GM18867 (cell line): ENCODE measurements at regions not wholly inside any gene's neighbourhood (a gene's known extent, or its start where the extent isn't known, plus 50 kb on each side); places are given as distances from the start of the nearest gene placed in this dataset.
"Not testable (repeated sequence)": the region's sequence is repeated elsewhere in the genome, so short reads cannot be mapped to it uniquely, and the experiment has no call there.

Experiments
- ATAC-seq: cut with Tn5 transposase; IDR thresholded peaks from one replicate; pipeline ENCODE4 v1.9.1; 2021; ENCODE audit warnings: mild to moderate bottlenecking, moderate library complexity; ENCODE audit not compliant: unreplicated experiment

- no peak for ATAC-seq
Measured at GRCh38 chr9:96133321-96134021, 168.5 kb downstream of the HSD17B3 start.

GRCh38 chr9:96131825-96132224 lies 170.2 kb downstream of the HSD17B3 start:
- ATAC-seq, result no peak

GRCh38 chr9:96130970-96131369 lies 171.0 kb downstream of the HSD17B3 start:
- no peak for ATAC-seq

GRCh38 chr9:96129747-96130146 lies 172.2 kb downstream of the HSD17B3 start:
- ATAC-seq, result no peak

- ATAC-seq, result no peak
Measured at GRCh38 chr9:96128880-96129279, 173.1 kb downstream of the HSD17B3 start.

DNA sequence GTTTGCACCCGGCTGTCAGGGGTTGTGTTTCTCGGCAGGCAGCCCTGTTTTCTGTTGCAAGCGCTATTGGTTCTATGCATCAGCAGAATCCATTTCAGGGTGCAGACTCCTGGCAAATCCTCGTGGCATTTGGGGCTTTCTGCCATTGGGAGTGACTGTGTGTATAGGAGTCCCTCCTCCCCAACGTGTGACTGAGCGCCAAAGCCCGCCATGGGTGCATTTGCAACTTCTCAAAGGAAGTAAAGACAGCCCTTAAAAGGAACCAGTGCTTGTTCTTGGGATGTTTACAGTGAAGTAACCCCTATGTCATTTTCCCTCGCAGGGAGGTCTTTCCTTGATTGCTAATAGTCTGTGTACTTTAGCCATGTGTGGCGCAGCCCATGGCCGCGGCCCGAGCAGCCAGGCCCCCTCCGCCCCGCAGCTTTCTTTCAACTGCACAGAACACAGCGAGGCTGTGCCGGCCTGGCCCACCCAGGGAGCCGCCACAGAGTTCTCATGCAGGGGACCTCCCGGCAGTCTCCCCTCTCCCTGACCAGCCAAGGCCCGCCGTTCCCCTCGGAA lies 175.6 kb downstream of the HSD17B3 start:
- no peak for ATAC-seq

DNA sequence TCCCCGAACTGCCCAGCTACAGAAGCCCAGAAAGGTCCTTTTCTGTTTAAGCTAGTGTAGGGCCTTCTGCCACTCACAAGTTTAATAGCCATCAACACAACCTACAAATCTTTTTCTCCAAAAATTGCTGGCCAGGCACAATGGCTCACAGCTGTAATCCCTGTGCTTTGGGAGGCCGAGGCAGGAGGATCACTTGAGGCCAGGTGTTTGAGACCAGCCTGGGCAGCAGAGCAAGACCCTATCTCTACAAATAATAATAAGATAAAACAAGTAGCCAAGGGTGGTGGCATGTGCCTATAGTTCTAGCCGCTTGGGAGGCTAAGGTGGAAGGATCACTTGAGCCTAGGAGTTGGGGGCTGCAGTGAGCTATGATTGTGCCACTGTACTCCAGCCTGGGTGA lies 176.4 kb downstream of the HSD17B3 start:
- no peak for ATAC-seq

GRCh38 chr9:96122751-96123150 lies 179.2 kb downstream of the HSD17B3 start:
- no peak for ATAC-seq

DNA sequence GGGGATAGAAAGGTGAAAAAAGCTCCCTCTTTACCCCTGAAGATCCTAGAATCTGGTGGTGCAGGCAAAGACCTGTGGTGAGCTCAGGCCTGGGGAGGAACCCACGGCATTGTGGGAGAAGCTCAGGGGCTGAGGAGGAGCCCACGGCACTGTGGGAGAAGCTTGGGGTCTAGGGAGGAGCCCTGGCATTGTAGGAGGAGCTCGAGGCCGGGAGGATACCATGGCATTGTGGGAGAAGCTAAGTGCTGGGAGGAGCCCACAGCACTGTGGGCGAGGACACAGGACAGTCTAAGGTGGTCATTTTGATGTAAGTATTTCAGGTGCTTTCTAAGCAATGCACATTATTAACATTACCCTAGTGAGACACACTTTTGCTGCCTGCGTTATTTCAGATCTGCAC lies 179.7 kb downstream of the HSD17B3 start:
- ATAC-seq, result no peak

GRCh38 chr9:96121136-96121535 lies 180.8 kb downstream of the HSD17B3 start:
- ATAC-seq, result no peak

DNA sequence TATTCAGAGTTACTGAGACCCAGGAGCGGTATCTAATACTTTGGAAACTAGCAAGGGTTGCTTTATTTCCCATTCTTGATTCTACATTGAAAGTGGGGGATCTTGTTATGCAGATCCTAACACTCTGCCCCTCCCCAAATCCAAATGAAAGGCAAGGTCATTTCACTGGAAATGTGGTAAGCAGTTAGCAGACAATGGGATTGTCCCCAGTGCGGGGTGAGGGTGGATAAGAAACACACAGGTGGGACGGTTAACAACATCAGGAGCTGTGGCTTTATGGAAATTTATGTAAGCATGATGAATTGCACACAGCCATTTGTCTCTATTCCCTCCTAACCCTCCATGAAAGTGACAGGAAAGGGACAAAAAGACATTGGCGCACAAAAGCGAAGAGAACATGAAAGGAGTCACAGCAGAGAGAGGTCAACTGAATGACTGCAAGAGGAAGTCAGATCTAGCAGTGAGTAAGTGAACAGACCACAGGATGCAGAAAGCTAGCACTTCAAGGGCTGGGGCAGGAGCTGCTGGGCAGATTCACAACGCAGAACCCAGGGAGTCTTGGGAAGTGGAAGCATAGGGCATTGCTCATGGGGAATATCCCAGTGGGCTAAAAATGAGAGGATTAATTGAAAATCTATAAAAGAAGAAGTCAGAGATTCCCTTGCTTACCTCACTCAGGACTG lies 184.4 kb downstream of the HSD17B3 start:
- ATAC-seq, result no peak

- ATAC-seq, result no peak
Measured at GRCh38 chr9:96116275-96117064, 185.5 kb downstream of the HSD17B3 start.

DNA sequence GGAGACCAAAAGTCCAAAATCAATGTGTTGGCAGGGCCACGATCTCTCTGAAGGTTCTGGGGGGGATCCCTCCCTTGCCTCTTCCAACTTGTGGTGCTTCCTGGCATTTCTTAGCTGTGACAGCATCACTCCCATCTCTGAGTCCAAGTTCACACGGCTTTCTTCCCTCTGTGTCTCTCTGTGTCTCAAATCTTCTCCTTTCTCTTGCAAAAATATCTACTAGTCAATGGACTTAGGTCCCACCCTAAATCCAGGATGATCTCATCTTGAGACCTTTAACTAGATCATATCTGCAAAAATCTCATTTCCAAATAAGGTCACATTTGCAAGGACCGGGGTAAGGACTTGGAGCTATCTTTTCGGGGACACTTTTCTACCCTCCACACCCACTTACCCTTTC lies 186.1 kb downstream of the HSD17B3 start:
- no peak for ATAC-seq

- no peak for ATAC-seq
Measured at GRCh38 chr9:96113032-96113431, 188.9 kb downstream of the HSD17B3 start.

- no peak for ATAC-seq
Measured at GRCh38 chr9:96109680-96110351, 192.2 kb downstream of the HSD17B3 start.

DNA sequence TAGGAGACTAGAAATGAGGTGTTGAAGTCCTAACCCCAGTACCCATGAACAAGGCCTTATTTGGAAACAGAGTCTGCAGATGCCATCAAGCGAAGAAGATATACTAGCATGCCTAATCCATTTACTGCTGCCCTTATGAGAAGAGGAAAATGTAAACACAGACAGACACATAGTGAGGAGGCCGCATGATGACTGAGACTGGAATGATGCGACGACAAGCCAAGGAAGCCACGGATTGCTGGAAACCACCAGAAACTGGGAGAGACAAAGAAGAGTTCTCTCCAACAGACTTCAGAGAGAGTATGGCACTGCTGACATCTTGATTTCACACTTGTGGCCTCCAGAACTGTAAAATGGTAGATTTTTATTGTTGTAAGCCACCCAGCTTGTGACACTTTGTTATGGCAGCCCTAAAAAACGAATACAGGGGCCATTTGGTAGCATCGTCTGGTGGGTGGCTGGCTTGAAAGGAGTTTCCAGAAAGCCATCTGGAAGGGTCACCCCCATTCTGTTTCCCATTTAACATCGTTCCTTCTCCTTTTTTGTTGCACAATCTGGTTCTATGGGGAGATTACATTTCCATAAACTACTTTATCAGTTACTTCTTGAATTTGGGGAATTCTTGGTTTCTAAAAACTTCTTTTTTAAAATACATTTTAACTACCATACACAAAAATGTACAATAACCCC lies 193.1 kb downstream of the HSD17B3 start:
- no peak for ATAC-seq

- ATAC-seq, result no peak
Measured at GRCh38 chr9:96107436-96107835, 194.5 kb downstream of the HSD17B3 start.

- ATAC-seq, result no peak
Measured at GRCh38 chr9:96100385-96101300, 201.3 kb downstream of the HSD17B3 start.

GRCh38 chr9:96090630-96091029 lies 211.3 kb downstream of the HSD17B3 start:
- ATAC-seq, result not testable (repeated sequence)
